ENCODE measurements at regions not wholly inside any gene's neighbourhood (a gene's known extent, or its start where the extent isn't known, plus 50 kb on each side); places are given as distances from the start of the nearest gene placed in this dataset.

DNA sequence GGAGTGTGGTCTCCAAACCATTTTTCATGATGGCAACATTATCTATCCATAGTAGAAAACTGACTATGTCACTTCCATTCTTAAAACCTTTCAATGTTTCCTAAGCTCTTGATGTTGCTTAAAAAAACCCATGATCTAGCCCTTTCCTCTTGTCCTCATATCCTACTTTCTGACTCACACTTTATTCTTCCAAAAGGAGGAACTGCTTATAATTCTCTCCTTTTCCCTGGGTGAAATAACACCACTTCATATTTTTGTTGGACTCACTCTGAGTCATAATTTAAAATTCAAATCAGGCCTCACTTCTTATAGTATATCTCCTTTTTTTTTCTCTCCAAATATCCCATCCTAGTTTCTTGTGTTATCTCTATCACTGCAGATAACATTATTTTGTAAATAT, 513.9 kb downstream of the MAN2A1 start:
- Histone ChIP-seq H3K36me3 (ENCODE audit: control insufficient read depth in 1 of 2, insufficient read depth in 2 of 2, low read length in 2 of 2) (no peaks in the 10 kb centered on the region), H3K4me1 (ENCODE audit: control insufficient read depth in 1 of 2, insufficient read depth in 2 of 2, low read length in 2 of 2) (no peaks in the 10 kb centered on the region), H3K27ac (ENCODE audit: low read length) (no peak overlapping the region), H3K4me3 (ENCODE audit: low read depth in 1 of 2, low read length in 2 of 2) (no peak overlapping the region), H3K27me3 (ENCODE audit: low read depth, low read length) (no peaks in the 10 kb centered on the region), H3K9me3 (ENCODE audit: control insufficient read depth in 1 of 2, low read length in 2 of 2) (peaks cover 0 to 9% of the 10 kb centered on the region in 2 donors)

DNA sequence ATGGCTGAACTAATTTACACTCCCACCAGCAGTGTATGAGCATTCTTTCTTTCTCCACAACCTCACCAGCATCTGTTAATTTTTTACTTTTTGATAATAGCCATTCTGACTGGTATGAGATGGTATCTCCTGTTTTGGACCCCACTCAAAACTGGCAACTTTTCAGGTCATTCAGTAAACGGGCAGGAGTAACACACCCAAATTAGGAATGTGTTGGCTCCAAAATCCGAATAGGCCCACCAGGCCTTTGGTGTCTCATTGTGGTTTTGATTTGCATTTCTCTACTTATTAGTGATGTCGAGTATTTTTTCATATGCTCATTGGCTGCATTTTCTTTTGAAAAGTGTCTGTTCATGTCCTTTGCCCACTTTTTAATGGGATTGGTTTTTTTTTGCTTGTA, 517.1 kb downstream of the TMEM232 start:
- Histone ChIP-seq H3K27ac (ENCODE audit: low read length) (no peak overlapping the region), H3K4me3 (ENCODE audit: low read depth in 1 of 2, low read length in 2 of 2) (no peak overlapping the region), H3K9me3 (ENCODE audit: control insufficient read depth in 1 of 2, low read length in 2 of 2) (no peaks in the 10 kb centered on the region)

DNA sequence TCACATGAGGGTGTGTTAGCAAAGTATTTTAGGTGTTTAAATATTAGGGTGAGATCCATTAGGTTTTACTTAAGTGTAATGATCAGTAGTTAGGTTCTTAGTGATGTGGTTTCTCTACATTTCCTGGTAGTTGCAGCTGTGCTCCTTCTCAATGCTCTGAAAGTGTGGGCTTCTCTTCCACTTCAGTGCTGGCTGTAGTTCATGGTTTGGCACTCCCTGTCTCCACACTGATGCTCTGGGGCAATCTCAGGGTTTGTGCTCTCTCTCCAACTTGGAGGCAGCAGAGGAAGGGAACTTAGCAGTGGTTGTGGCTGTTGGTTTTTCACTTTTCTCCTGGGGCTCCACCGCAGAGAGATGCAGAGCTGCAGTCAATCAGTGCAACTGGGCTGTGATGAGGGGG, 507.5 kb downstream of the TMEM232 start:
- H3K4me1 ChIP-seq (ENCODE audit: control insufficient read depth in 1 of 2, insufficient read depth in 2 of 2, low read length in 2 of 2), result no peaks in the 10 kb centered on the region
- H3K9me3 ChIP-seq (ENCODE audit: control insufficient read depth in 1 of 2, low read length in 2 of 2), result peaks cover 15 to 37% of the 10 kb centered on the region in 2 donors
- H3K27me3 ChIP-seq (ENCODE audit: low read depth, low read length), result no peaks in the 10 kb centered on the region
- no peak overlapping the region for H3K27ac ChIP-seq (ENCODE audit: low read length)
- H3K4me3 ChIP-seq (ENCODE audit: low read depth in 1 of 2, low read length in 2 of 2), result no peak overlapping the region
- H3K36me3 ChIP-seq (ENCODE audit: control insufficient read depth in 1 of 2, insufficient read depth in 2 of 2, low read length in 2 of 2), result no peaks in the 10 kb centered on the region

More for the DNA sequence above, 517.1 kb downstream of the TMEM232 start:
- no peaks in the 10 kb centered on the region for H3K36me3 ChIP-seq (ENCODE audit: control insufficient read depth in 1 of 2, insufficient read depth in 2 of 2, low read length in 2 of 2)
- H3K27me3 ChIP-seq (ENCODE audit: low read depth, low read length), result no peaks in the 10 kb centered on the region
- no peaks in the 10 kb centered on the region for H3K4me1 ChIP-seq (ENCODE audit: control insufficient read depth in 1 of 2, insufficient read depth in 2 of 2, low read length in 2 of 2)

DNA sequence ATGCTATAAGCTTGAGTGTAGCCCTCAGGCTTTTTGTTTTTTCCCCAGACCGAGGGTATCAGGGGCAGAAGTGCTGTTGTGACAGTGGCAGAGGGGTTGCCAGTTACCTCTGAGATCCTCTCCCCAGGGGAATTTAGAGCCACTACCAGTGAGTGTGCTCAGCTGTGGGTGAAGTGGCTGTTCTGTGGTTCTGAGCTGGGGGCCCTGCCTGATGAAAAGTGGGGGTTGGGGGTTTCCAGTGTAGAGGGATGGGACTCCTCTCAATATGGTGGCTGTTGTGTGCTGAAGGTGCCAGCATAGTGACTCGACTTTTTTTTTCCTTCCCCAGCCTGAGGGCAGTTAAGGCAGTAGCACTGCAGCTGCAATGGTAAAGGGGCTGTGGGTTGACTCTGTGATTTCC, 506.7 kb downstream of the TMEM232 start:
- no peaks in the 10 kb centered on the region for H3K36me3 ChIP-seq (ENCODE audit: control insufficient read depth in 1 of 2, insufficient read depth in 2 of 2, low read length in 2 of 2)
- H3K27ac ChIP-seq (ENCODE audit: low read length), result no peak overlapping the region
- no peaks in the 10 kb centered on the region for H3K4me1 ChIP-seq (ENCODE audit: control insufficient read depth in 1 of 2, insufficient read depth in 2 of 2, low read length in 2 of 2)
- no peaks in the 10 kb centered on the region for H3K27me3 ChIP-seq (ENCODE audit: low read depth, low read length)
- no peak overlapping the region for H3K4me3 ChIP-seq (ENCODE audit: low read depth in 1 of 2, low read length in 2 of 2)
- peaks cover 15 to 37% of the 10 kb centered on the region in 2 donors for H3K9me3 ChIP-seq (ENCODE audit: control insufficient read depth in 1 of 2, low read length in 2 of 2)

- Histone ChIP-seq H3K9me3 (ENCODE audit: control insufficient read depth in 1 of 2, low read length in 2 of 2) (peaks cover 15 to 37% of the 10 kb centered on the region in 2 donors), H3K27ac (ENCODE audit: low read length) (no peak overlapping the region), H3K27me3 (ENCODE audit: low read depth, low read length) (no peaks in the 10 kb centered on the region), H3K36me3 (ENCODE audit: control insufficient read depth in 1 of 2, insufficient read depth in 2 of 2, low read length in 2 of 2) (no peaks in the 10 kb centered on the region), H3K4me3 (ENCODE audit: low read depth in 1 of 2, low read length in 2 of 2) (no peak overlapping the region), H3K4me1 (ENCODE audit: control insufficient read depth in 1 of 2, insufficient read depth in 2 of 2, low read length in 2 of 2) (no peaks in the 10 kb centered on the region)
Measured at GRCh38 chr5:110221036-110221435, 505.4 kb downstream of the TMEM232 start.

- no peaks in the 10 kb centered on the region for H3K36me3 ChIP-seq (ENCODE audit: control insufficient read depth in 1 of 2, insufficient read depth in 2 of 2, low read length in 2 of 2)
- H3K27me3 ChIP-seq (ENCODE audit: low read depth, low read length), result no peaks in the 10 kb centered on the region
- no peaks in the 10 kb centered on the region for H3K4me1 ChIP-seq (ENCODE audit: control insufficient read depth in 1 of 2, insufficient read depth in 2 of 2, low read length in 2 of 2)
- H3K4me3 ChIP-seq (ENCODE audit: low read depth in 1 of 2, low read length in 2 of 2), result no peak overlapping the region
- H3K9me3 ChIP-seq (ENCODE audit: control insufficient read depth in 1 of 2, low read length in 2 of 2), result peaks cover 12 to 32% of the 10 kb centered on the region in 2 donors
- H3K27ac ChIP-seq (ENCODE audit: low read length), result no peak overlapping the region
Measured at GRCh38 chr5:110224050-110224449, 502.4 kb downstream of the TMEM232 start.

DNA sequence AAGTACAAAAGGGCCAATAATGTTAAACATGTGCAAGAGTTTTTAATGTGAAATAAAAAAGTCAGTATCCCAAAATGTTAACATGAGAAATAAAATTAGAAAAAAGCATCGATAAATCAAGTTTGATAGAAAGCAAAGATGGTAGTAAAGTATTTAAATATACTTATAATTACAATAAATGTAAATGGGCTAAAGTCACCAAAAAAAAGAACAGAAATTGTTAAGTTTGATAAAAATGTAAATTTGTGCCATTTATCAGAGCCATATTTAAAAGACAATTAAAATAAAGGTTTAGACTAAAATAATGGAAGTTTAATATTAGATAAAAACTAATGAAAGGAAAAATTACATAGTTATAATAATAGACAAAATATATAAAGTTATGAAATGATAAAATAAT, 500.5 kb downstream of the TMEM232 start:
- H3K9me3 ChIP-seq (ENCODE audit: control insufficient read depth in 1 of 2, low read length in 2 of 2), result peaks cover 7 to 28% of the 10 kb centered on the region in 2 donors
- H3K27me3 ChIP-seq (ENCODE audit: low read depth, low read length), result no peaks in the 10 kb centered on the region
- no peaks in the 10 kb centered on the region for H3K4me1 ChIP-seq (ENCODE audit: control insufficient read depth in 1 of 2, insufficient read depth in 2 of 2, low read length in 2 of 2)
- no peak overlapping the region for H3K4me3 ChIP-seq (ENCODE audit: low read depth in 1 of 2, low read length in 2 of 2)
- H3K36me3 ChIP-seq (ENCODE audit: control insufficient read depth in 1 of 2, insufficient read depth in 2 of 2, low read length in 2 of 2), result no peaks in the 10 kb centered on the region
- H3K27ac ChIP-seq (ENCODE audit: low read length), result no peak overlapping the region

- H3K4me3 ChIP-seq (ENCODE audit: low read depth in 1 of 2, low read length in 2 of 2), result no peak overlapping the region
- no peaks in the 10 kb centered on the region for H3K4me1 ChIP-seq (ENCODE audit: control insufficient read depth in 1 of 2, insufficient read depth in 2 of 2, low read length in 2 of 2)
- no peaks in the 10 kb centered on the region for H3K27me3 ChIP-seq (ENCODE audit: low read depth, low read length)
- H3K27ac ChIP-seq (ENCODE audit: low read length), result no peak overlapping the region
- no peaks in the 10 kb centered on the region for H3K36me3 ChIP-seq (ENCODE audit: control insufficient read depth in 1 of 2, insufficient read depth in 2 of 2, low read length in 2 of 2)
- H3K9me3 ChIP-seq (ENCODE audit: control insufficient read depth in 1 of 2, low read length in 2 of 2), result no peaks in the 10 kb centered on the region
Measured at GRCh38 chr5:110239786-110240185, 486.7 kb downstream of the TMEM232 start.

DNA sequence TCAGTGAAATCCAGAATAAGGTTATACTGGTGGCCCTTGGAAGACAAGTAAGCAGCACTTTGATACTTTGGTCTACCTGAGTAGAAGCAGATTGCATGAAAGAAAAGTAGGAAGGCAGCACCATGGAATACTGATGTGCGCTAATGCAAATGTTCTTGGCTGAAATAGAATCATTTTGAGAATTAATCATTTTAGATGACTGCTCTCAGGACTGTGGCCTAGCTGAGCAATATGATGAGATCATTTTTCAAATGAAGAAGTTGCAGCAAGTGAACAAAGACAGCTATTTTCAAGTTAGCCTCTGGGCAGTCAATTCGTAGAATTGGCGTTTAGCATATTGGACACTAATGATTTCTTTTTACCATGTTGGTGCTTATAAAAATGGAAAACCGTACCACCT, 483.5 kb downstream of the TMEM232 start:
- Histone ChIP-seq H3K27me3 (ENCODE audit: low read depth, low read length) (no peaks in the 10 kb centered on the region), H3K4me1 (ENCODE audit: control insufficient read depth in 1 of 2, insufficient read depth in 2 of 2, low read length in 2 of 2) (no peaks in the 10 kb centered on the region), H3K4me3 (ENCODE audit: low read depth in 1 of 2, low read length in 2 of 2) (no peak overlapping the region), H3K36me3 (ENCODE audit: control insufficient read depth in 1 of 2, insufficient read depth in 2 of 2, low read length in 2 of 2) (no peaks in the 10 kb centered on the region), H3K27ac (ENCODE audit: low read length) (no peak overlapping the region), H3K9me3 (ENCODE audit: control insufficient read depth in 1 of 2, low read length in 2 of 2) (no peaks in the 10 kb centered on the region)

- no peaks in the 10 kb centered on the region for H3K9me3 ChIP-seq (ENCODE audit: control insufficient read depth in 1 of 2, low read length in 2 of 2)
Measured at GRCh38 chr5:110248921-110249320, 477.6 kb downstream of the TMEM232 start.

DNA sequence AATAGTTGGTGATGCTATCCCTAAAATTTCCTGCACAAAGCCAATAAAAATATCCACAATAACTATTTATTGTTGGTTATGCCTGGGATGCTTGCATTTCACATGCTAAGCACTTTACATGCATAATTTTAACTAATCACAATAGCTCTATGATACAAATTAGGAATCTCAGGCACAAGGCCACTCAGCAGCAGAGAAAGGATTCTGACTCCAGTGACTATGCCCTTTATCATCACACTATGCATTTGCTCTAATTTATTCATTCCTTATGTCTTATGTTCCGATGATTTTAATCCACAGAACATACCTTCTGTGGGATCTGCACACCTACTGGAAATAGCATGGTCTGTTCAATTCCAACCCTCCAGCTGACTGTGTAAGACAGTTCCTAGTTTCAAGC, 476.1 kb downstream of the TMEM232 start:
- no peaks in the 10 kb centered on the region for H3K4me1 ChIP-seq (ENCODE audit: control insufficient read depth in 1 of 2, insufficient read depth in 2 of 2, low read length in 2 of 2)
- no peaks in the 10 kb centered on the region for H3K9me3 ChIP-seq (ENCODE audit: control insufficient read depth in 1 of 2, low read length in 2 of 2)
- H3K27me3 ChIP-seq (ENCODE audit: low read depth, low read length), result no peaks in the 10 kb centered on the region
- no peak overlapping the region for H3K4me3 ChIP-seq (ENCODE audit: low read depth in 1 of 2, low read length in 2 of 2)
- no peak overlapping the region for H3K27ac ChIP-seq (ENCODE audit: low read length)
- no peaks in the 10 kb centered on the region for H3K36me3 ChIP-seq (ENCODE audit: control insufficient read depth in 1 of 2, insufficient read depth in 2 of 2, low read length in 2 of 2)

More at GRCh38 chr5:110248921-110249320, 477.6 kb downstream of the TMEM232 start:
- Histone ChIP-seq H3K4me1 (ENCODE audit: control insufficient read depth in 1 of 2, insufficient read depth in 2 of 2, low read length in 2 of 2) (no peaks in the 10 kb centered on the region), H3K4me3 (ENCODE audit: low read depth in 1 of 2, low read length in 2 of 2) (no peak overlapping the region), H3K36me3 (ENCODE audit: control insufficient read depth in 1 of 2, insufficient read depth in 2 of 2, low read length in 2 of 2) (no peaks in the 10 kb centered on the region), H3K27me3 (ENCODE audit: low read depth, low read length) (no peaks in the 10 kb centered on the region), H3K27ac (ENCODE audit: low read length) (no peak overlapping the region)

DNA sequence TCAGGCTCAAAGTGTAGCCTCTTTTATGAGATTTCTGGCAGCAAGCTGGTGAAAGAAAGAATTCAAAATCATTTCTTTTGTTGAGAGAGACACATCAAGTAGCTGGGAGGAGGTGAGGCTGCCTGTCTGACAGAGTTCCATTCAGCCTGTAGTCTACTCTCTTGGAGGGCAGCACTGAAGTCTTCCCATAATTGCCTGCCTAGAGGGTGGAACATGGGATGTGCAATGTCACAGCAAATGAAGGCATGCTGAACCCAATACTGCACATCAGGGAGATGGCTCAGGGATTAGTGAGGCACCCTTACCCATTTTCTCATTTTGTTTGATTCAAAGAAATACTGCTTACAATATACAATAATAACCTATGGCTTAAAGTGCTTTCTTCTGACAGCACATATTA, 475.7 kb downstream of the TMEM232 start:
- H3K36me3 ChIP-seq (ENCODE audit: control insufficient read depth in 1 of 2, insufficient read depth in 2 of 2, low read length in 2 of 2), result no peaks in the 10 kb centered on the region
- H3K4me3 ChIP-seq (ENCODE audit: low read depth in 1 of 2, low read length in 2 of 2), result no peak overlapping the region
- H3K9me3 ChIP-seq (ENCODE audit: control insufficient read depth in 1 of 2, low read length in 2 of 2), result no peaks in the 10 kb centered on the region
- H3K27me3 ChIP-seq (ENCODE audit: low read depth, low read length), result no peaks in the 10 kb centered on the region
- no peak overlapping the region for H3K27ac ChIP-seq (ENCODE audit: low read length)
- H3K4me1 ChIP-seq (ENCODE audit: control insufficient read depth in 1 of 2, insufficient read depth in 2 of 2, low read length in 2 of 2), result no peaks in the 10 kb centered on the region

Data from muscle layer of duodenum (tissue), 2 donors.